ENCODE measurements at regions not wholly inside any gene's neighbourhood (a gene's known extent, or its start where the extent isn't known, plus 50 kb on each side); places are given as distances from the start of the nearest gene placed in this dataset.

- TF ChIP-seq, protein P1, sequence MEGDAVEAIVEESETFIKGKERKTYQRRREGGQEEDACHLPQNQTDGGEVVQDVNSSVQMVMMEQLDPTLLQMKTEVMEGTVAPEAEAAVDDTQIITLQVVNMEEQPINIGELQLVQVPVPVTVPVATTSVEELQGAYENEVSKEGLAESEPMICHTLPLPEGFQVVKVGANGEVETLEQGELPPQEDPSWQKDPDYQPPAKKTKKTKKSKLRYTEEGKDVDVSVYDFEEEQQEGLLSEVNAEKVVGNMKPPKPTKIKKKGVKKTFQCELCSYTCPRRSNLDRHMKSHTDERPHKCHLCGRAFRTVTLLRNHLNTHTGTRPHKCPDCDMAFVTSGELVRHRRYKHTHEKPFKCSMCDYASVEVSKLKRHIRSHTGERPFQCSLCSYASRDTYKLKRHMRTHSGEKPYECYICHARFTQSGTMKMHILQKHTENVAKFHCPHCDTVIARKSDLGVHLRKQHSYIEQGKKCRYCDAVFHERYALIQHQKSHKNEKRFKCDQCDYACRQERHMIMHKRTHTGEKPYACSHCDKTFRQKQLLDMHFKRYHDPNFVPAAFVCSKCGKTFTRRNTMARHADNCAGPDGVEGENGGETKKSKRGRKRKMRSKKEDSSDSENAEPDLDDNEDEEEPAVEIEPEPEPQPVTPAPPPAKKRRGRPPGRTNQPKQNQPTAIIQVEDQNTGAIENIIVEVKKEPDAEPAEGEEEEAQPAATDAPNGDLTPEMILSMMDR (conservative IDR thresholded peaks at IDR 0.05; ENCODE audit: low read depth, low read length), result no peak
- no peak for TF ChIP-seq MXI1 (IDR thresholded peaks at IDR 0.05; ENCODE audit: borderline replicate concordance, low read depth, low read length)
- TF ChIP-seq SMC3 (IDR thresholded peaks at IDR 0.05; ENCODE audit: low read depth, low read length), result no peak
- no peak for TF ChIP-seq POLR2A (IDR thresholded peaks at IDR 0.05; ENCODE audit: low read depth, low read length)
- no peak for TF ChIP-seq MAFK (IDR thresholded peaks at IDR 0.05; ENCODE audit: low read depth, low read length)
- TF ChIP-seq ELK1 (IDR thresholded peaks at IDR 0.05; ENCODE audit: borderline replicate concordance, low read depth, low read length), result no peak
- TF ChIP-seq BHLHE40 (IDR thresholded peaks at IDR 0.05; ENCODE audit: low read depth, low read length), result no peak
- no peak for TF ChIP-seq CEBPB (IDR thresholded peaks at IDR 0.05; ENCODE audit: low read depth, low read length)
- TF ChIP-seq RFX5 (IDR thresholded peaks at IDR 0.05; ENCODE audit: low read depth, low read length), result no peak
- TF ChIP-seq USF2 (IDR thresholded peaks at IDR 0.05; ENCODE audit: low read depth, low read length), result no peak
- TF ChIP-seq MAZ (IDR thresholded peaks at IDR 0.05; ENCODE audit: borderline replicate concordance, low read depth, low read length), result no peak
These were observed 262.6 kb downstream of the PCNX1 start for GRCh38 chr14:71169861-71170260.
